Tibial nerve (tissue), 4 donors: ENCODE measurements at regions not wholly inside any gene's neighbourhood (a gene's known extent, or its start where the extent isn't known, plus 50 kb on each side); places are given as distances from the start of the nearest gene placed in this dataset.

ENCODE experiments used
- CTCF ChIP-seq, 5 experiments: fragments of 200-600 bp in 3 of 5; fragments of 450-650 bp in 2 of 5; sonication (generic) in 3 of 5; IDR thresholded peaks; one replicate each; pipeline ENCODE4 v1.5.1; 2016 to 2019; ENCODE audit warnings: antibody characterized with exemption in 5 of 5, mild to moderate bottlenecking in 3 of 5, moderate library complexity in 2 of 5
- EP300 ChIP-seq, 2 donors: sonication (generic); formaldehyde crosslinking; IDR thresholded peaks; one replicate each; pipeline ENCODE4 v1.6.1; 2017; ENCODE audit warnings: antibody characterized with exemption in 2 of 2, mild to moderate bottlenecking in 1 of 2
- POLR2A ChIP-seq, 2 donors: fragments of 450-650 bp; IDR thresholded peaks; one replicate each; pipeline ENCODE4 v1.6.1; 2017; ENCODE audit warnings: antibody characterized with exemption in 2 of 2, mild to moderate bottlenecking in 2 of 2, moderate library complexity in 2 of 2

DNA sequence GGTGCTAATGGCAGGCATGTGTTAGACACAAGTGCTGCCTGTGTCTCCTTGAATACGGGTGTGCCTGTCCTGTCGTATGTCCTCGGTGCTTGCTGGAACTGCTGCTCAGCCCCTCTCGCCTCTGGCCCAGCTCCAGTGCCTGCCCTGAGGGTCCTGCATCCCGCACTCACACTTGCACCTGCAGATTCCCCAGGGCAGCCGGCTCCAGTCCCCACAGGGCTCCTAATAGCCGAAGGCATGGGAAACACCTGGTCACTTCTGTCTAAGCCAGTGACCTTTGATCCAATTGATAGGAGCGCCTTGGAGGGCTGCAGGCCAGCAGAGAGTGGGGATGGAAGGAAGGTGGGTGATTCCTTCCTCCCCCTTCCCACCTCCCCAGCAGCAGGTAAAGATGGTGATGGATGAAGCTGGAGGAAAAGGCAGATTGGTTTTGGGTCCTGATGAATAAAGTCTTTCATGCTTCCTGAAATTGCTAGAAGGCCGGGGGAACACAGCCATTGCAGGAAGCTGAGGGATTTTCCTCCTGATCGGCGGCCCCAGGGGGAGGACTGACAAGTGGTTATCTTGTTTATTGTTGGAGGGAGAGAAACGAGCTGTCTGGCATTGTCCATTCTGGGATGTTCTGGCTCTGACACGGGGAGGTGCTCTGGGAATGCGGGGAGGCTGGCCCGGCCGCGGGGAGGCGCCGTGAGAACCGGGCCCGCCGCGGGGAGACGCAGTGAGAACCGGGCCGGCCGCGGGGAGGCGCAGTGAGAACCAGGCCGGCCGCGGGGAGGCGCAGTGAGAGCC, 110.9 kb upstream of the B3GAT1 start:
- TF ChIP-seq CTCF (IDR thresholded peaks at IDR 0.05) (no peak), EP300 (IDR thresholded peaks at IDR 0.05) (no peak), POLR2A (IDR thresholded peaks at IDR 0.05) (no peak)
